Nephron progenitor cell (in vitro differentiated cells): ENCODE measurements at regions not wholly inside any gene's neighbourhood (a gene's known extent, or its start where the extent isn't known, plus 50 kb on each side); places are given as distances from the start of the nearest gene placed in this dataset.

Experiments
- DNase-seq: peaks from one replicate; pipeline ENCODE4 v3.0.0; 2021
- H3K27ac Mint-ChIP-seq: 2 replicates; pipeline ENCODE4 v1.8.0; 2021; ENCODE audit warnings: mild to moderate bottlenecking, moderate library complexity, mixed read lengths
- H3K27me3 Mint-ChIP-seq: 2 replicates; pipeline ENCODE4 v1.8.0; 2021; ENCODE audit warnings: mild to moderate bottlenecking, low read depth, mixed read lengths; ENCODE audit not compliant: poor library complexity
- H3K36me3 Mint-ChIP-seq: 2 replicates; pipeline ENCODE4 v1.8.0; 2021; ENCODE audit warnings: low read depth, mixed read lengths
- H3K4me1 Mint-ChIP-seq: 2 replicates; pipeline ENCODE4 v1.8.0; 2021; ENCODE audit warnings: mixed read lengths
- H3K4me3 Mint-ChIP-seq: 2 replicates; pipeline ENCODE4 v1.8.0; 2021; ENCODE audit warnings: mild to moderate bottlenecking, moderate library complexity, mixed read lengths
- H3K9me3 Mint-ChIP-seq: 2 replicates; pipeline ENCODE4 v1.8.0; 2021; ENCODE audit warnings: mild to moderate bottlenecking, moderate library complexity, mixed read lengths
- CTCF ChIP-seq: fragments of 200-600 bp; sonication (generic); IDR thresholded peaks from 2 replicates; pipeline ENCODE4 v1.5.0; 2021; ENCODE audit warnings: antibody characterized with exemption

GRCh38 chr9:26426551-26427131 lies 466.0 kb downstream of the CAAP1 start:
- peaks cover 6% of the 10 kb centered on the region for H3K4me1 Mint-ChIP-seq
- H3K4me3 Mint-ChIP-seq: no peak overlapping the region
- H3K9me3 Mint-ChIP-seq: no peaks in the 10 kb centered on the region
- no peaks in the 10 kb centered on the region for H3K27me3 Mint-ChIP-seq
- H3K36me3 Mint-ChIP-seq: no peaks in the 10 kb centered on the region
- no peak for TF ChIP-seq CTCF
- peak overlapping the region; percentile 6 for H3K27ac Mint-ChIP-seq
- peak; percentile 3 for DNase-seq

DNA sequence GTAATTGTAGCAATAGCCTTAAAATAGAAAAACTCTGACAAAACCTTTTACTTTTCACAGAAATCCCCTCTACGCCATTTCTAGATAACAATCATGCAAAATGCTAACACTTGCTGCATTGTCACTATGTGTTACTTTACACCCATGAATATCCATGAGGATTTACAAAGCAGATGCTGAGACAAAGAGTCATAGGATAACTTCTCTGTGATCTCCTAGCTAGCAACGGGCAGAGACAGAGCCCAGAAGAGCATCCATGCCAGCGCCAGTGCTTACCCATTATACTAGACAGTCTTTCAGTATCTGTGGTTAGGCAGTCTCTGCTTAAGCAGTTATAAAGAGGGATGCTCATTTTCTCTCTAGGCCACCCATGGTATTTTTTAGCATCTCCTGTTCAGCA lies 474.1 kb downstream of the CAAP1 start:
- Mint-ChIP-seq H3K27me3 (peaks cover 2% of the 10 kb centered on the region), H3K36me3 (no peaks in the 10 kb centered on the region), H3K4me1 (no peaks in the 10 kb centered on the region), H3K27ac (no peak overlapping the region), H3K4me3 (no peak overlapping the region), H3K9me3 (no peaks in the 10 kb centered on the region)
- TF ChIP-seq CTCF: no peak
- no peak for DNase-seq

GRCh38 chr9:26415528-26415927 lies 477.1 kb downstream of the CAAP1 start:
- Mint-ChIP-seq H3K27me3 (peaks cover 3% of the 10 kb centered on the region), H3K4me1 (no peaks in the 10 kb centered on the region), H3K36me3 (no peaks in the 10 kb centered on the region), H3K9me3 (no peaks in the 10 kb centered on the region), H3K27ac (no peak overlapping the region), H3K4me3 (no peak overlapping the region)
- no peak for DNase-seq
- no peak for TF ChIP-seq CTCF

- Mint-ChIP-seq H3K4me3 (no peak overlapping the region), H3K27ac (no peak overlapping the region), H3K27me3 (peaks cover 6% of the 10 kb centered on the region), H3K9me3 (no peaks in the 10 kb centered on the region), H3K36me3 (no peaks in the 10 kb centered on the region), H3K4me1 (no peaks in the 10 kb centered on the region)
- no peak for TF ChIP-seq CTCF
- no peak for DNase-seq
Measured at GRCh38 chr9:26413611-26414010, 479.0 kb downstream of the CAAP1 start.

- Mint-ChIP-seq H3K4me3 (no peak overlapping the region), H3K27ac (no peak overlapping the region), H3K27me3 (peaks cover 6% of the 10 kb centered on the region), H3K9me3 (no peaks in the 10 kb centered on the region), H3K4me1 (no peaks in the 10 kb centered on the region), H3K36me3 (no peaks in the 10 kb centered on the region)
- no peak for TF ChIP-seq CTCF
- DNase-seq: no peak
Measured at GRCh38 chr9:26412446-26412845, 480.2 kb downstream of the CAAP1 start.

GRCh38 chr9:26406676-26407075 lies 485.9 kb downstream of the CAAP1 start:
- no peak overlapping the region for H3K4me3 Mint-ChIP-seq
- no peak overlapping the region for H3K27ac Mint-ChIP-seq
- H3K27me3 Mint-ChIP-seq: peaks cover 3% of the 10 kb centered on the region
- no peaks in the 10 kb centered on the region for H3K9me3 Mint-ChIP-seq
- DNase-seq: no peak
- H3K4me1 Mint-ChIP-seq: no peaks in the 10 kb centered on the region
- TF ChIP-seq CTCF: no peak
- no peaks in the 10 kb centered on the region for H3K36me3 Mint-ChIP-seq
